HS-27A (cell line): ENCODE measurements at regions not wholly inside any gene's neighbourhood (a gene's known extent, or its start where the extent isn't known, plus 50 kb on each side); places are given as distances from the start of the nearest gene placed in this dataset.

Experiments used
- DNase-seq: peaks from one replicate; pipeline ENCODE4 v3.0.0-alpha.2; 2012; ENCODE audit warnings: low read depth, missing footprints

GRCh38 chr18:25443776-25444175 lies 91.8 kb upstream of the ZNF521 start:
- DNase-seq: no peak

- no peak for DNase-seq
These were observed 83.3 kb upstream of the ZNF521 start for GRCh38 chr18:25435149-25435782.

- no peak for DNase-seq
These were observed 82.8 kb upstream of the ZNF521 start for GRCh38 chr18:25434745-25435144.

- no peak for DNase-seq
These were observed 81.6 kb upstream of the ZNF521 start for GRCh38 chr18:25433590-25433989.

DNA sequence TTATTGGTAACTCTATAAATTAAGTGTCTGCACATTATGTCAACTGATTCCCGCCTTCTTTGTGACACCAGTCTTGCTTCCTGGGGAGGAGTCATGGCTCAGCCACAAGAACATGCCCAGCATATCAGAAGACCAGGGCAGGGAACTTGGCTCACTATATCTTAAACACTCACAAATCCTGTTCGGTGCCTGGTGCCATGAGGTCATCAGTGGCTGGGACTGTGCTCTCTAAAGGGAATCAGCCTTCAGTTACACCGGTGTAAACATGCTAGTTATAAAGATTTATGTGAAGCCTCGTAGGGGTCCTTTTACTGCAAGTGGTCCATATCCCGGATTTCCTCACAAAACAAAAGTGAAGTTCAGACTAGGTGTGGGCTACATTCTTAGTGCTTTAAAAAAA lies 73.1 kb upstream of the ZNF521 start:
- no peak for DNase-seq

DNA sequence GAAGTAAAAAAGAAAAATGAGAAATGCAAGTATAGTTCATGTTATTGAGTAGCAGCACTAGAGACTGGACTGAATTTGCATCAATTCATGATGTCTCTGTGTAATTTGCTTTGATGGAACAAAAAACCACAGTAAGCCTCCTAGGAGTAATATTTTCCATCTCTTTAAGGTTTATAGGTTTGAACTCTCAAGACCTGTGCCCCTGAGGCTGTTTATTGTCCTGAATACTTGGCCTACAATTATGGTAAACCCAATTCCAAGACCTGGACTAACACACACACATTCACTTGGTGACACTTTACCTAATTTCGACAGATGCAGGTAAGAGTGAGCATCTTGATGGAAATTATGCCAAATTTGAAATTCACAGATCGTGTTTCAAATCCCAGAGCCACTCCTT lies 71.8 kb upstream of the ZNF521 start:
- DNase-seq: no peak

DNA sequence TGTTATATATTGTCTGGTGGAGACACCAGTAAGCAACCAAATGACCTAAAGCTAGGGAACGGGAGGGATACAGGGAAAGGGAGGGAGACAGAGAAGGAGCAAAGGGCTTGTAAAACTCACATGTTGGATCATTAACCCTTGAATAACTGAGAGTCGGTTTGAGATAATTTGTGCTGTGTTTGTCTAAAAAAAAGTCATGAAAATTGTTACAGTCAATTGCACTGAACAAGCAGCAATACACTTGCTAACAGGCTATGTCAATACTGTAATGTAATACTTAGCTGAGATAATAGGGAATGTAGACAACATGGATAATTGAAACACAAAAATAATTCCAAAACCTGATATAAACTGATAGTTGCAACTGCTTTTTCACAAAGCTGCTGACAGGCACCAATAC lies 71.3 kb upstream of the ZNF521 start:
- DNase-seq: no peak

- no peak for DNase-seq
These were observed 70.3 kb upstream of the ZNF521 start for GRCh38 chr18:25422230-25422629.

- no peak for DNase-seq
These were observed 68.3 kb upstream of the ZNF521 start for GRCh38 chr18:25420077-25420825.

DNA sequence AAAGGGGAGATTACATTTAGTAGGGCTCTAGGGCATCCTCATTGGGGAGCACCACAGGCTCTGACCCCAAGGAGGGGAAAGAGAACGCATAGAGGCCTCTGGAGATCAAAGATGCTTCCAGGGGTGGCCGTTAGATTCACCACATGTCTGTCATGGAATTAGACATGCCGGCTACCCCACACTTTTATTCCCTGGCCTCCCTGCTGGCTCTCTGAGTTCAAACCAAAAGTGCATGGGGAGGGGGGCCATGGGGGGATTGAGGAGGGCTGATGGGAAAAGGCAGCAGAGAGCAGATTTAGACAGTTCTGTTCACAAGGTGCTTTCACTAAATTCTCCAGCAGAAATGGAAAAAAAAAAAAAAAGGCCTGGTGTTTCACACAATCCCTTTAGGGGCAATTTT lies 64.4 kb upstream of the ZNF521 start:
- DNase-seq: no peak

DNA sequence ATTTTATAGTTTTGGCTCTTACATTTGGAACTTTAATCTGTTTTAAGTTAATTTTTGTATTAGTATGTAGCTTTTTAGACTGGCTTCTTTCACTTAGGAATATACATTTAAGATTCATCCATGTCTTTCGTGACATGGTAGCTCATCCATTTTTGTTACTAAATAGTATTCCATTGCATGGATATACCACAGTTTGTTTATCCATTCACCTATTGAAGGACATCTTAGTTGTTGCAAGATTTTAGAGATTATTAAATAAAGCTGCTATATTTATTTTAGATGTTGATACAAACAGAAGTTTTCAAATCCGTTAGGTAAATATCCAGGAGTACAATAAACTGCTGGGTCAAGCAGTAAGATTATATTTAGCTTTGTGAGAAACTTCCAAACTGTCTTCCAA lies 58.0 kb upstream of the ZNF521 start:
- no peak for DNase-seq

GRCh38 chr18:25408293-25408692 lies 56.3 kb upstream of the ZNF521 start:
- no peak for DNase-seq
